D721Med (cell line): ENCODE measurements at regions not wholly inside any gene's neighbourhood (a gene's known extent, or its start where the extent isn't known, plus 50 kb on each side); places are given as distances from the start of the nearest gene placed in this dataset.

Experiments
- DNase-seq: peaks from one replicate; pipeline ENCODE4 v3.0.0; 2011; ENCODE audit warnings: low spot score; ENCODE audit not compliant: insufficient read length
- FAIRE-seq: peaks from 2 replicates; lab custom pipeline; 2011; peaks lifted over from hg19 to GRCh38; lab: Jason Lieb, UNC
- CTCF ChIP-seq: IDR thresholded peaks from 2 replicates; pipeline ENCODE4 v1.5.1; 2012; ENCODE audit warnings: mild to moderate bottlenecking, control low read depth; ENCODE audit not compliant: insufficient read depth; ENCODE audit errors: missing control alignments

DNA sequence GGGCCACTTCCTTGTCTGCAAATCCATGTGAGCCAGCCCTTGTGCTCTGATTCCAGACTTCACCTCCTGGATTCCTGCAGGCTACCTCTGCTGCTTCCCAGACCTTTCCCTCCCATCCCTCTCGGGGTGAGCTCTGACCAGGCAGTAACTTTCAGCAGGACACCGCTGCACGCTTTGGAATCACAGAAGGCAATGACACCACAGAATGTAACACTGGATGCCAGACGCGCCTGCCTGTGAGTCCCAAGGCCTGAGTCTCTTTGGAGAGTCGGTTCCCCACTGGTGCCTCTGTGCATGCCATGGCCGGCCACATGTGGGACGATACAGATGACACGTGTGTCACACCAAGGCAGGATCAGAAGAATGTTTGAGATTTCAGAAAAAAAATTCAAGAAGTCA is 89.7 kb upstream of the ERRFI1 start:
- FAIRE-seq (no peak), DNase-seq (no peak)
- no peak for TF ChIP-seq CTCF

DNA sequence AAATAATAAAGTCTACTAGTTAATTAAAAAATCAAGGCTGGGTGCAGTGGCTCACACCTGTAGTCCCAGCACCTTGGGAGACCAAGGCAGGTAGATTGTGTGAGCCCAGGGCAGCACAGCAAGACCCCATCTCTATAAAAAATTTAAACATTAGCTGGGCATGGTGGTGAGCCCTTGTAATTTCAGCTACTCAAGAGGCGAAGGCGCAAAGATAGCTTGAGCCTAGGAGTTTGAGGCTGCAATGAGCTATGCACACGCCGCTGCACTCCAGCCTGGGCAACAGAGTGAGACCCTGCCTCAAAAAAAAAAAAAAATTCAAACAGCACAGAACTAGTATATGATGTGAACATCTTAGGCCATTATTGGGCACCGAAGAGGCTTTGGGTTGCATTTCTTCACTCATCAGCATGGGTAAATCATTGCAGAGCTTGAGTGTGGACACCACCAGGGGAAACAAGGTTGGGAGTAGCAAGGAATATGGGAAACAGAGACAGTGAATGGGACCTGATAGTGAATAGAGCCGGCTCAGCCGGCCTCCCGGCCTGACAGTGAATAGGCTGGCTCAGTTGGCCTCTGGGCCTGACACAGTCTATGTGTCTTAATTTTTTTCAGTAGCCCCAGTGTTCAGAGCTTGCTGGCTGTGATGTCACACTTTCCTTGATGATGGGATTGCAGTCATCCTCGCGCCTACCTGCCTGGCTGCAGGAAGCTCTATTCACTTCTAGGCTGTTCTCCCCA is 89.1 kb upstream of the ERRFI1 start:
- FAIRE-seq (no peak), DNase-seq (no peak)
- no peak for TF ChIP-seq CTCF

GRCh38 chr1:8113262-8114220 is 87.4 kb upstream of the ERRFI1 start:
- FAIRE-seq (no peak), DNase-seq (no peak)
- no peak for TF ChIP-seq CTCF

DNA sequence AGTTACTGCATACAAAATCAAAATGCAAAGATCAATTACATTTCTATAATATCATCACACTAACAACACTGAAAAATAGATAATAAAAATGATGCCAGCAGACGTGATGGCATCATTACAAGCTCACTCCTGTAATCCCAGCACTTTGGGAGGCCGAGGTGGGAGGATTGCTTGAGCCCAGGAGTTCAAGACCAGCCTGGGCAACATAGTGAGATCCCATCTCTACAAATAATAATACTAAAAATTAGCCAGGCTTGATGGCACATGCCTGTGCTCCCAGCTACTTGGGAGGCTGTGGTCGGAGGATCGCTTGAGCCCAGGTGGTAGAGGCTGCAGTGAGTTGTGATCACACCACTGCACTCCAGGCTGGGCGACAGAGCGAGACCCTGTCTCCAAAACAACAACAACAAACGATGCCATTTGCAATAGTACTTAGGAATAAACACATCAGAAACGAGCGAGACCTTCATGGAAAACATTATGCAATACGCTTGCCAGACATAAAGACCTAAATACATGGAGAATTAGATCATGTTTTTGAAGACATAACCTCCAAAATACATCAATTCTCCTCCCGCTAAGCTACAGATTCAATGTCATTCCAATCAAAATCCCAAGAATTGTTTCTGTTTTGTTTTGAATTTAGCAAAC is 86.6 kb upstream of the ERRFI1 start:
- TF ChIP-seq CTCF, result no peak
- FAIRE-seq, result no peak

GRCh38 chr1:8111560-8111959 is 85.5 kb upstream of the ERRFI1 start:
- no peak for FAIRE-seq
- DNase-seq, result no peak
- no peak for TF ChIP-seq CTCF

More for the DNA sequence above, 86.6 kb upstream of the ERRFI1 start:
- no peak for DNase-seq

DNA sequence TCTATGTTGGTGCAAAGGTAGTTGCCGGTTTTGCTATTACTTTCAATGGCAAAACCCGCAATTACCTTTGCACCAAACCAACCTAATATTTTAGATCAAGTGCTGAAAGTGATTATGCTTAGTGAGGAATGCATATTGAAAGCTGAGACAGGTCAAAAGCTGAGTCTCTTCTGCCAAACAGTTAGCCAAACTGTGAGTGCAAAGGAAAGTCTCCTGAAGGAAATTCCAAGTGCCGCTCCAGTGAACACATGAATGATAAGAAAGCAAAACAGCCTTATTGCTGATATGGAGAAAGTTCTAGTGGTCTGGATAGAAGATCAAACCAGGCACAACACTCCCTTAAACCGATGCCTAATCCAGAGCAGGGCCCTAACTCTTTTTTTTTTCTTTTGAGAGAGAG is 83.1 kb upstream of the ERRFI1 start:
- DNase-seq (no peak), FAIRE-seq (no peak)
- TF ChIP-seq CTCF, result no peak
